ENCODE measurements at regions not wholly inside any gene's neighbourhood (a gene's known extent, or its start where the extent isn't known, plus 50 kb on each side); places are given as distances from the start of the nearest gene placed in this dataset.

GRCh38 chrX:40933706-40934425 is 151.4 kb upstream of the USP9X start:
- H3K4me3 ChIP-seq (ENCODE audit: low read depth, low read length): peak overlapping the region; percentile 29
- no peak for TF ChIP-seq CTCF (IDR thresholded peaks at IDR 0.05; ENCODE audit: low read depth, low read length)

DNA sequence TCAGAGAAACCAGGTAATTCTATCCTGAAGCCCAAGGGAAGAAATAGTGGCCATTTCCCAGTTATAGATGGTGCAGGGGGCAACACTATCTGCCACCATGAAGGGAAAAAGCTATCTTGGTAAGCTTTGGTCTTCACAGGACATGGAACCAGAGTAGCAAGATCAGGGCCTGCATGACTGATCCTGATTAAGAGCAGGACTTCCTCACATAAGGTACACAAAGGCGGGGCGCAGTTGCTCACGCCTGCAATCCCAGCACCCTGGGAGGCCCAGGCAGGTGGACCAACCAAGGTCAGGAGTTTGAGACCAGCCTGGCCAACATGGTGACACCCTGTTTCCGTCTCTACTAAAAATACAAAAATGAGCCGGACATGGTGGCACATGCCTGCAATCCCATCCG is 148.4 kb upstream of the USP9X start:
- no peak overlapping the region for H3K4me3 ChIP-seq (ENCODE audit: low read depth, low read length)
- no peak for TF ChIP-seq CTCF (IDR thresholded peaks at IDR 0.05; ENCODE audit: low read depth, low read length)

DNA sequence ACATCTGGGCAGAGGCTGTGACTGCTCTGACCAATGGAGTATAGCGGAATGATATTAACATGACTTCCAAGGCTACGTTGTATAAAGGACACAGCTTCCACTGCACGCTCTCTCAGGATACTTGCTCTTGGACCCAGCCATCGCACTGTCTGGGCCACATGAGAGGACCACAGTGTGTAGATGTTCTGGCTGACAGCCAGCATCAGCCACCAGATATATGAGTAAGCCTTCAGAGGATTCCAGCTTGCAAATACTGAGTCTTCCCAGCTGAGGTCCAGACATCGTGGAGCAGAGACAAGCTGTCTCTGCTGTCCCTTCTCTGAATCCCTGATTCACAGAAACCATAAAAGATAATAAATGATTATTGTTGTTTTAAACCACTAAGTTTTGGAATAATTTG is 146.8 kb upstream of the USP9X start:
- no peak overlapping the region for H3K4me3 ChIP-seq (ENCODE audit: low read depth, low read length)
- TF ChIP-seq CTCF (IDR thresholded peaks at IDR 0.05; ENCODE audit: low read depth, low read length): no peak

GRCh38 chrX:40943093-40943641 is 142.1 kb upstream of the USP9X start:
- no peak for TF ChIP-seq CTCF (IDR thresholded peaks at IDR 0.05; ENCODE audit: low read depth, low read length)
- H3K4me3 ChIP-seq (ENCODE audit: low read depth, low read length): no peak overlapping the region

- TF ChIP-seq CTCF (IDR thresholded peaks at IDR 0.05; ENCODE audit: low read depth, low read length): no peak
- H3K4me3 ChIP-seq (ENCODE audit: low read depth, low read length): no peak overlapping the region
Measured at GRCh38 chrX:40945361-40945713, 139.9 kb upstream of the USP9X start.

- no peak for TF ChIP-seq CTCF (IDR thresholded peaks at IDR 0.05; ENCODE audit: low read depth, low read length)
- H3K4me3 ChIP-seq (ENCODE audit: low read depth, low read length): no peak overlapping the region
Measured at GRCh38 chrX:40947276-40947675, 138.0 kb upstream of the USP9X start.

DNA sequence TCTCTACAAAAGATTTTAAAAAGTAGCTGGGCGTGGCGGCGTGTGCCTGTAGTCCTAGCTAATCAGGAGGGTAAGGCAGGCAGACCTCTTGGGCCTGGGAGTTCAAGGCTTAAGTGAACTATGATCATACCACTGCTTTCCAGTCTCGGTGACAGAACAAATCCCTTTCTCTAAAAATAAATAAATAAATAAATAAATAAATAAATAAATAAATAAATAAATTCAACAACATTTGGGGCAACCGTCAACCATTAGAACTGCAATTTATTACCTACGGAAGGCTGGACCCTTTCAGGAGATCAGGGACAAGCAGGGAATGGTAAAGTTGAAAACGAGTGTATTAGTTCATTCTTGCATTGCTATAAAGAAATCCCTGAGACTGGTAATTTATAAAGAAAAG is 136.2 kb upstream of the USP9X start:
- TF ChIP-seq CTCF (IDR thresholded peaks at IDR 0.05; ENCODE audit: low read depth, low read length): no peak

More for the DNA sequence above, 136.2 kb upstream of the USP9X start:
- no peak overlapping the region for H3K4me3 ChIP-seq (ENCODE audit: low read depth, low read length)

All from WI38 (cell line).